ENCODE measurements at regions not wholly inside any gene's neighbourhood (a gene's known extent, or its start where the extent isn't known, plus 50 kb on each side); places are given as distances from the start of the nearest gene placed in this dataset.

- no peaks in the 10 kb centered on the region for H3K79me2 ChIP-seq (ENCODE audit: insufficient read depth, low read length)
Observed at GRCh38 chr11:122294041-122294440, 178.0 kb upstream of the BLID start.

GRCh38 chr11:122293296-122294023, 177.4 kb upstream of the BLID start:
- Histone ChIP-seq H3K36me3 (ENCODE audit: insufficient read depth, low read length) (no peaks in the 10 kb centered on the region), H3K9ac (ENCODE audit: low read depth, low read length) (no peak overlapping the region)

More at GRCh38 chr11:122294041-122294440, 178.0 kb upstream of the BLID start:
- no peak overlapping the region for H3K4me3 ChIP-seq (ENCODE audit: low read depth in 1 of 2, low read length in 2 of 2)
- no peak overlapping the region for H3K4me2 ChIP-seq (ENCODE audit: insufficient read depth, low read length)
- no peak for ATAC-seq (ENCODE audit: insufficient read depth, low read depth)
- no peaks in the 10 kb centered on the region for H3K4me1 ChIP-seq (ENCODE audit: insufficient read depth, low read length)
- H3K36me3 ChIP-seq (ENCODE audit: insufficient read depth, low read length): no peaks in the 10 kb centered on the region
- no peak overlapping the region for H3K27ac ChIP-seq (ENCODE audit: low read length)
- H3K9ac ChIP-seq (ENCODE audit: low read depth, low read length): no peak overlapping the region
- no peaks in the 10 kb centered on the region for H3K27me3 ChIP-seq (ENCODE audit: insufficient read depth, low read length, poor library complexity)
- DNase-seq: no peak
- no peaks in the 10 kb centered on the region for H3K9me3 ChIP-seq (ENCODE audit: insufficient read depth, low read length, severe bottlenecking)
- H2AFZ ChIP-seq (ENCODE audit: low read depth, low read length): no peak overlapping the region
- H4K20me1 ChIP-seq (ENCODE audit: insufficient read depth, low read length): no peaks in the 10 kb centered on the region
- TF ChIP-seq, protein P1, sequence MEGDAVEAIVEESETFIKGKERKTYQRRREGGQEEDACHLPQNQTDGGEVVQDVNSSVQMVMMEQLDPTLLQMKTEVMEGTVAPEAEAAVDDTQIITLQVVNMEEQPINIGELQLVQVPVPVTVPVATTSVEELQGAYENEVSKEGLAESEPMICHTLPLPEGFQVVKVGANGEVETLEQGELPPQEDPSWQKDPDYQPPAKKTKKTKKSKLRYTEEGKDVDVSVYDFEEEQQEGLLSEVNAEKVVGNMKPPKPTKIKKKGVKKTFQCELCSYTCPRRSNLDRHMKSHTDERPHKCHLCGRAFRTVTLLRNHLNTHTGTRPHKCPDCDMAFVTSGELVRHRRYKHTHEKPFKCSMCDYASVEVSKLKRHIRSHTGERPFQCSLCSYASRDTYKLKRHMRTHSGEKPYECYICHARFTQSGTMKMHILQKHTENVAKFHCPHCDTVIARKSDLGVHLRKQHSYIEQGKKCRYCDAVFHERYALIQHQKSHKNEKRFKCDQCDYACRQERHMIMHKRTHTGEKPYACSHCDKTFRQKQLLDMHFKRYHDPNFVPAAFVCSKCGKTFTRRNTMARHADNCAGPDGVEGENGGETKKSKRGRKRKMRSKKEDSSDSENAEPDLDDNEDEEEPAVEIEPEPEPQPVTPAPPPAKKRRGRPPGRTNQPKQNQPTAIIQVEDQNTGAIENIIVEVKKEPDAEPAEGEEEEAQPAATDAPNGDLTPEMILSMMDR (IDR thresholded peaks at IDR 0.05; ENCODE audit: borderline replicate concordance, extremely low read depth, low read length, poor library complexity, severe bottlenecking): no peak
- no peak for TF ChIP-seq EZH2 (IDR thresholded peaks at IDR 0.05; ENCODE audit: borderline replicate concordance, low read depth, low read length, severe bottlenecking)

DNA sequence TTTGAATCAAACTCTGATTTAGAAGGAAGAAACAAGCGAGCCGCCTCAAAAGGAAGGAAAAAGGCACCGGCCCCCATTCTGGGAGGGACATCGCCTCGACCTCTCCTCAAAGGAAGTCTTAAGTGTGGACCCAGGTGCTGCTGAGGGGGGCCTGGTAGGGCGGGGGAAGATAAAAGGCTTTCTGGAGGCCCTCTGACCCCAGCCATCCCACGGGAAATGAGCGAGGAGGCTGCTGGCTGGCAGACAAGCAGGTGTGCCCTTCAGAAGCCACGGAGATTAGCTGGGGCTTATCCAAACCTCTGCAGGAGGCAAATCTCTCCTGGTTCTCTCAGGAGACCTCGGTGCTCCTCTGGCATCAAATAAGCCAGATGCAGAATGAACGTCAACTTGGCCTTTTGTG, 171.4 kb upstream of the BLID start:
- no peaks in the 10 kb centered on the region for H3K9me3 ChIP-seq (ENCODE audit: insufficient read depth, low read length, severe bottlenecking)
- no peaks in the 10 kb centered on the region for H3K4me1 ChIP-seq (ENCODE audit: insufficient read depth, low read length)
- no peak overlapping the region for H3K27ac ChIP-seq (ENCODE audit: low read length)
- H3K4me3 ChIP-seq (ENCODE audit: low read depth in 1 of 2, low read length in 2 of 2): no peak overlapping the region
- no peak overlapping the region for H2AFZ ChIP-seq (ENCODE audit: low read depth, low read length)
- no peaks in the 10 kb centered on the region for H3K36me3 ChIP-seq (ENCODE audit: insufficient read depth, low read length)
- H4K20me1 ChIP-seq (ENCODE audit: insufficient read depth, low read length): no peaks in the 10 kb centered on the region
- peaks cover 3% of the 10 kb centered on the region for H3K27me3 ChIP-seq (ENCODE audit: insufficient read depth, low read length, poor library complexity)
- ATAC-seq (ENCODE audit: insufficient read depth, low read depth) (no peak), DNase-seq (peak; percentile 12)
- H3K9ac ChIP-seq (ENCODE audit: low read depth, low read length): no peak overlapping the region
- no peak overlapping the region for H3K4me2 ChIP-seq (ENCODE audit: insufficient read depth, low read length)
- TF ChIP-seq EZH2 (IDR thresholded peaks at IDR 0.05; ENCODE audit: borderline replicate concordance, low read depth, low read length, severe bottlenecking): no peak
- TF ChIP-seq, protein P1 (IDR thresholded peaks at IDR 0.05; ENCODE audit: borderline replicate concordance, extremely low read depth, low read length, poor library complexity, severe bottlenecking): no peak
- no peaks in the 10 kb centered on the region for H3K79me2 ChIP-seq (ENCODE audit: insufficient read depth, low read length)

More at GRCh38 chr11:122293296-122294023, 177.4 kb upstream of the BLID start:
- Histone ChIP-seq H3K4me2 (ENCODE audit: insufficient read depth, low read length) (no peak overlapping the region), H2AFZ (ENCODE audit: low read depth, low read length) (no peak overlapping the region), H3K9me3 (ENCODE audit: insufficient read depth, low read length, severe bottlenecking) (no peaks in the 10 kb centered on the region), H3K27ac (ENCODE audit: low read length) (no peak overlapping the region), H3K27me3 (ENCODE audit: insufficient read depth, low read length, poor library complexity) (no peaks in the 10 kb centered on the region), H3K4me3 (ENCODE audit: low read depth in 1 of 2, low read length in 2 of 2) (no peak overlapping the region), H3K4me1 (ENCODE audit: insufficient read depth, low read length) (no peaks in the 10 kb centered on the region), H4K20me1 (ENCODE audit: insufficient read depth, low read length) (no peaks in the 10 kb centered on the region), H3K79me2 (ENCODE audit: insufficient read depth, low read length) (no peaks in the 10 kb centered on the region)
- DNase-seq (no peak), ATAC-seq (ENCODE audit: insufficient read depth, low read depth) (no peak)
- TF ChIP-seq, protein P1 (IDR thresholded peaks at IDR 0.05; ENCODE audit: borderline replicate concordance, extremely low read depth, low read length, poor library complexity, severe bottlenecking): peak; percentile 19
- no peak for TF ChIP-seq EZH2 (IDR thresholded peaks at IDR 0.05; ENCODE audit: borderline replicate concordance, low read depth, low read length, severe bottlenecking)
